ENCODE measurements at regions not wholly inside any gene's neighbourhood (a gene's known extent, or its start where the extent isn't known, plus 50 kb on each side); places are given as distances from the start of the nearest gene placed in this dataset.

DNA sequence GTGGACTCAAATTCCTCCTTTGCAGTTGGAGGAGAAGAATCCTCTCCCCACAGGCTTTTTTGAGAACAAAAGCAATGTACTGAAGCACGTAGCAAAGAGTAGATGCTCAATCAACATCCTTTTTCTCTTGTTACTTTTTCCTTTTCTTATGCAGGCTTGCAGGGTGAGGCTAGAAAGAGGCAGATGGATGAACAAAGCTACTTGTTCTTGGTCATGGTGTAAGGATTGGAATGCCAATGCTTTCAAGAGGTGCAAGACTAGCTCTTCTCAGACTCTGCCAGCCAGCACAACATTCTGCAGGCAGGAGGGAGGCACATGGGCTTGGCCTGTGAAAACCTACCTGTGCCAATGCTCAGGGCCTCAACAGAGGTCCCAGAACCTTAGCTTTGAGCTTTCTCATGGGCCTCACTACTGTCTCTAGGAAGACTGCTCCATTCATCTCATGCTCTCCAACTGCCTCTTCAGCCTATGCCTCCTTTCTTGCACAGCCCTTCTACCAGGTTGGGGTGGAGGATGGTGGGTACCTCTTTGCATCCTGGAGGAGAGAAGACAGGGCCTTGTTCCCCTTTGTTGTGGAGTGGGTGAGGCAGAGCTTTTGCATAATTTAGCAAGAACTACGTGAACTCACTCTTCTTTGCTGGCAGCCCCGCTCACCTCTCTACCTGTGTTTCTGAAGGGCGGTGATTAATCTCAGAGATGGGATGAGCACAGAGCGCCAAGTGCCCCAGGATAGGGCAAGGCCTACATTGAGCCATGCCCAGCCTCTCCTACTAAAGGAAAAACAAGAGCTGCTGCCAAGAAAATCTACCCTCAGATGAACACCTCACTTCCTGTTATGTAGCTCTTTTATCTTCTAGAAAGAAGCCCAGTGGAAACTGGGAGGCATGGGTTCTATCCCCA is 1119.7 kb downstream of the VRK1 start:
- no peaks in the 10 kb centered on the region for H3K4me1 Mint-ChIP-seq
- H3K27ac Mint-ChIP-seq: no peak overlapping the region
- H3K4me3 Mint-ChIP-seq: no peak overlapping the region
- no peaks in the 10 kb centered on the region for H3K9me3 Mint-ChIP-seq
- no peak for TF ChIP-seq CTCF (IDR thresholded peaks at IDR 0.05)
- peaks cover 7% of the 10 kb centered on the region for H3K27me3 Mint-ChIP-seq (ENCODE audit: low read depth, poor library complexity)
- no peak for DNase-seq
- H3K36me3 Mint-ChIP-seq (ENCODE audit: low read depth): no peaks in the 10 kb centered on the region

- H3K4me1 Mint-ChIP-seq: no peaks in the 10 kb centered on the region
- DNase-seq: no peak
- no peaks in the 10 kb centered on the region for H3K9me3 Mint-ChIP-seq
- no peak for TF ChIP-seq CTCF (IDR thresholded peaks at IDR 0.05)
- H3K36me3 Mint-ChIP-seq (ENCODE audit: low read depth): no peaks in the 10 kb centered on the region
- H3K4me3 Mint-ChIP-seq: no peak overlapping the region
- H3K27me3 Mint-ChIP-seq (ENCODE audit: low read depth, poor library complexity): peaks cover 3% of the 10 kb centered on the region
- H3K27ac Mint-ChIP-seq: no peak overlapping the region
Measured at GRCh38 chr14:97920201-97920600, 1123.0 kb downstream of the VRK1 start.

- TF ChIP-seq CTCF (IDR thresholded peaks at IDR 0.05): no peak
- Mint-ChIP-seq H3K4me3 (no peak overlapping the region), H3K27me3 (ENCODE audit: low read depth, poor library complexity) (peaks cover 3% of the 10 kb centered on the region), H3K36me3 (ENCODE audit: low read depth) (no peaks in the 10 kb centered on the region), H3K27ac (no peak overlapping the region), H3K9me3 (no peaks in the 10 kb centered on the region), H3K4me1 (no peaks in the 10 kb centered on the region)
- DNase-seq: no peak
Measured at GRCh38 chr14:97921296-97921695, 1124.1 kb downstream of the VRK1 start.

GRCh38 chr14:97924922-97925613 is 1127.9 kb downstream of the VRK1 start:
- no peaks in the 10 kb centered on the region for H3K4me1 Mint-ChIP-seq
- no peak overlapping the region for H3K27ac Mint-ChIP-seq
- no peak for TF ChIP-seq CTCF (IDR thresholded peaks at IDR 0.05)
- H3K36me3 Mint-ChIP-seq (ENCODE audit: low read depth): no peaks in the 10 kb centered on the region
- peaks cover 8% of the 10 kb centered on the region for H3K27me3 Mint-ChIP-seq (ENCODE audit: low read depth, poor library complexity)
- H3K9me3 Mint-ChIP-seq: no peaks in the 10 kb centered on the region
- H3K4me3 Mint-ChIP-seq: no peak overlapping the region
- no peak for DNase-seq

DNA sequence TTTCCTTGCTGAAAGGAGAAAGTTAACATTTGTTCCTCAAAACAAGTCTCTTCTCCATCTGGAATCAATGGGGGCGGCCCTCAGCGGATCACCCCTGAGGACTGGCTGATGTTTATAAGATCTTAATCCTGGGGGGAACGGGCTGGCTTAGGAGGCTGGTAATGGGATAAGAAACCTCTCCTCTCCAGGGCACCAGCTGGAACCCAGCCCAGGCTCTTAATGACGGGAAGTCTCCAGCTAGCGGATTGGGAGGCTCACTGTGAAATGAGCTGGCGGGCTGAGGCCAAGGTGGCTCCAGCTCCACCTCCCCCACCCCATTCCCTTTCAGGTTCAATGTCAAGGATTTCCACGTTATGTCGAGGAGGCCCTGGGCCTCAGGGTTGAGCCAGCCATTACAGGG is 1133.0 kb downstream of the VRK1 start:
- TF ChIP-seq CTCF (IDR thresholded peaks at IDR 0.05): no peak
- no peak overlapping the region for H3K27ac Mint-ChIP-seq

More for the DNA sequence above, 1133.0 kb downstream of the VRK1 start:
- no peaks in the 10 kb centered on the region for H3K4me1 Mint-ChIP-seq
- H3K9me3 Mint-ChIP-seq: no peaks in the 10 kb centered on the region
- no peaks in the 10 kb centered on the region for H3K36me3 Mint-ChIP-seq (ENCODE audit: low read depth)
- H3K27me3 Mint-ChIP-seq (ENCODE audit: low read depth, poor library complexity): peaks cover 24% of the 10 kb centered on the region
- no peak for DNase-seq
- H3K4me3 Mint-ChIP-seq: no peak overlapping the region

Measured in nephron progenitor cell (in vitro differentiated cells).